ENCODE measurements at regions not wholly inside any gene's neighbourhood (a gene's known extent, or its start where the extent isn't known, plus 50 kb on each side); places are given as distances from the start of the nearest gene placed in this dataset.

GRCh38 chr14:30330033-30330432, 228.9 kb upstream of the G2E3 start:
- intact Hi-C loops (cut with DNase I): no loop called here
- H3K27ac ChIP-seq: no peak overlapping the region
- no peak overlapping the region for H3K4me3 ChIP-seq
- no peaks in the 10 kb centered on the region for H3K4me1 ChIP-seq (replicated peaks in 1 of 2)
- H3K27me3 ChIP-seq: no peaks in the 10 kb centered on the region
- no peaks in the 10 kb centered on the region for H3K36me3 ChIP-seq (replicated peaks in 1 of 2)
- WGBS, 4 donors: 80 to 89% (median 86%) methylated on average over 6 of the region's 6 CpGs
- DNase-seq: no peak
- H3K9me3 ChIP-seq (replicated peaks in 1 of 3): no peaks in the 10 kb centered on the region
- no peak for TF ChIP-seq POLR2A (IDR thresholded peaks at IDR 0.05)
- no peak for TF ChIP-seq CTCF (IDR thresholded peaks at IDR 0.05)

GRCh38 chr14:30330445-30330844, 228.5 kb upstream of the G2E3 start:
- no peak for DNase-seq
- Histone ChIP-seq H3K4me1 (replicated peaks in 1 of 2) (no peaks in the 10 kb centered on the region), H3K27me3 (no peaks in the 10 kb centered on the region), H3K36me3 (replicated peaks in 1 of 2) (no peaks in the 10 kb centered on the region), H3K4me3 (no peak overlapping the region), H3K9me3 (replicated peaks in 1 of 3) (no peaks in the 10 kb centered on the region), H3K27ac (no peak overlapping the region)
- TF ChIP-seq CTCF (IDR thresholded peaks at IDR 0.05) (peak in 3 of 6 experiments; percentile 19 to 34 (median 21)), POLR2A (IDR thresholded peaks at IDR 0.05) (no peak)
- intact Hi-C loops (cut with DNase I): no loop called here

- intact Hi-C loops (cut with DNase I): no loop called here
- Histone ChIP-seq H3K4me3 (no peak overlapping the region), H3K36me3 (replicated peaks in 1 of 2) (no peaks in the 10 kb centered on the region), H3K4me1 (replicated peaks in 1 of 2) (no peaks in the 10 kb centered on the region), H3K9me3 (replicated peaks in 1 of 3) (no peaks in the 10 kb centered on the region), H3K27me3 (no peaks in the 10 kb centered on the region), H3K27ac (no peak overlapping the region)
- DNase-seq: no peak
- TF ChIP-seq POLR2A (IDR thresholded peaks at IDR 0.05) (no peak), CTCF (IDR thresholded peaks at IDR 0.05) (no peak)
Observed at GRCh38 chr14:30331030-30331429, 227.9 kb upstream of the G2E3 start.

- intact Hi-C loops (cut with DNase I): no loop called here
- DNase-seq: no peak
- Histone ChIP-seq H3K9me3 (replicated peaks in 1 of 3) (no peaks in the 10 kb centered on the region), H3K36me3 (replicated peaks in 1 of 2) (no peaks in the 10 kb centered on the region), H3K4me1 (replicated peaks in 1 of 2) (no peaks in the 10 kb centered on the region), H3K27me3 (no peaks in the 10 kb centered on the region), H3K27ac (no peak overlapping the region), H3K4me3 (no peak overlapping the region)
- no peak for TF ChIP-seq CTCF (IDR thresholded peaks at IDR 0.05)
- no peak for TF ChIP-seq POLR2A (IDR thresholded peaks at IDR 0.05)
Observed at GRCh38 chr14:30332374-30332773, 226.6 kb upstream of the G2E3 start.
